ENCODE measurements at regions not wholly inside any gene's neighbourhood (a gene's known extent, or its start where the extent isn't known, plus 50 kb on each side); places are given as distances from the start of the nearest gene placed in this dataset.

DNA sequence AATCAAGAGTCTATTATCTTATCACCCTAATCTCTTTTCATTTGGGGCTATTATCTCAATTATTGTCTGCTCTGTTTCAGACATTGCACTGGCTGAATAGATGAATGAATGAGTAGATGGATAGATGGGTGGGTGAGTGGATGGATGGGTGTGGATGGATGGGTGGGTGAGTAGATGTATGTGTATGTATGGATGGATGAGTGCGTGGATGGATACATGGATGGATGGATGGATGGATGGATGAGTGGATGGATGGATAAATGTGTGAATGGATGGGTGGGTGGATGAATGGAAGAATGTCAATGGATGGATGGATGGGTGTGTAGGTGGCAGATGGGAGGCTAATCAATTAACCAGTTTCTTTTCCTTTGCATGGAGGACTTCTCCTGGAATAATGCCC lies 301.7 kb downstream of the NSG2 start:
- TF ChIP-seq POLR2AphosphoS5 (IDR thresholded peaks at IDR 0.05) (no peak), POLR2A (IDR thresholded peaks at IDR 0.05) (no peak)
- TF ChIP-seq, protein P1, sequence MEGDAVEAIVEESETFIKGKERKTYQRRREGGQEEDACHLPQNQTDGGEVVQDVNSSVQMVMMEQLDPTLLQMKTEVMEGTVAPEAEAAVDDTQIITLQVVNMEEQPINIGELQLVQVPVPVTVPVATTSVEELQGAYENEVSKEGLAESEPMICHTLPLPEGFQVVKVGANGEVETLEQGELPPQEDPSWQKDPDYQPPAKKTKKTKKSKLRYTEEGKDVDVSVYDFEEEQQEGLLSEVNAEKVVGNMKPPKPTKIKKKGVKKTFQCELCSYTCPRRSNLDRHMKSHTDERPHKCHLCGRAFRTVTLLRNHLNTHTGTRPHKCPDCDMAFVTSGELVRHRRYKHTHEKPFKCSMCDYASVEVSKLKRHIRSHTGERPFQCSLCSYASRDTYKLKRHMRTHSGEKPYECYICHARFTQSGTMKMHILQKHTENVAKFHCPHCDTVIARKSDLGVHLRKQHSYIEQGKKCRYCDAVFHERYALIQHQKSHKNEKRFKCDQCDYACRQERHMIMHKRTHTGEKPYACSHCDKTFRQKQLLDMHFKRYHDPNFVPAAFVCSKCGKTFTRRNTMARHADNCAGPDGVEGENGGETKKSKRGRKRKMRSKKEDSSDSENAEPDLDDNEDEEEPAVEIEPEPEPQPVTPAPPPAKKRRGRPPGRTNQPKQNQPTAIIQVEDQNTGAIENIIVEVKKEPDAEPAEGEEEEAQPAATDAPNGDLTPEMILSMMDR (IDR thresholded peaks at IDR 0.05), result no peak

Measured in gastroesophageal sphincter (tissue), 3 donors.